Liver (tissue), 8 donors: ENCODE measurements at regions not wholly inside any gene's neighbourhood (a gene's known extent, or its start where the extent isn't known, plus 50 kb on each side); places are given as distances from the start of the nearest gene placed in this dataset.
"Not testable (repeated sequence)": the region's sequence is repeated elsewhere in the genome, so short reads cannot be mapped to it uniquely, and the experiment has no call there.

ENCODE experiments used
- DNase-seq: peaks from one replicate; pipeline ENCODE4 v3.0.0-alpha.2; 2017; ENCODE audit warnings: low spot score
- H3K27ac ChIP-seq, 2 donors: one replicate each; pipeline ENCODE4 v1.7.0; 2013; ENCODE audit warnings: inconsistent platforms in 2 of 2, low read length in 2 of 2, control low read depth in 1 of 2, low read depth in 1 of 2, mild to moderate bottlenecking in 1 of 2
- H3K27me3 ChIP-seq, 4 donors: one replicate each; pipeline versions ENCODE4 v1.6.1 to v1.7.0; 2013; ENCODE audit warnings: low read length in 3 of 4, inconsistent platforms in 1 of 4, mild to moderate bottlenecking in 1 of 4, moderate library complexity in 1 of 4; ENCODE audit not compliant: control insufficient read depth in 4 of 4, insufficient read depth in 4 of 4
- H3K36me3 ChIP-seq, 4 donors: one replicate each; pipeline versions ENCODE4 v1.6.1 to v1.7.0; 2013; ENCODE audit warnings: low read length in 3 of 4, mild to moderate bottlenecking in 3 of 4, low read depth in 1 of 4, moderate library complexity in 1 of 4; ENCODE audit not compliant: control insufficient read depth in 4 of 4, insufficient read depth in 3 of 4
- H3K4me1 ChIP-seq, 4 donors: one replicate each; pipeline versions ENCODE4 v1.6.1 to v1.7.0; 2013; ENCODE audit warnings: low read length in 3 of 4, mild to moderate bottlenecking in 3 of 4, moderate library complexity in 1 of 4; ENCODE audit not compliant: control insufficient read depth in 4 of 4, insufficient read depth in 4 of 4
- H3K4me3 ChIP-seq, 3 donors: one replicate each; pipeline versions ENCODE4 v1.6.1 to v1.7.0; 2013; ENCODE audit warnings: low read length in 3 of 3, control low read depth in 1 of 3, low read depth in 1 of 3, mild to moderate bottlenecking in 1 of 3
- H3K9ac ChIP-seq, 2 donors: one replicate each; pipeline ENCODE4 v1.7.0; 2013; ENCODE audit warnings: low read length in 2 of 2, mild to moderate bottlenecking in 2 of 2, moderate library complexity in 2 of 2, control low read depth in 1 of 2, low read depth in 1 of 2
- H3K9me3 ChIP-seq, 4 donors: one replicate each; pipeline versions ENCODE4 v1.6.1 to v1.7.0; 2013; ENCODE audit warnings: low read length in 3 of 4; ENCODE audit not compliant: control insufficient read depth in 4 of 4
- ATF3 ChIP-seq: IDR thresholded peaks from 2 replicates; pipeline ENCODE4 v1.6.1; 2016; ENCODE audit warnings: antibody characterized with exemption
- EGR1 ChIP-seq, 2 donors: IDR thresholded peaks; 2 replicates each; pipeline ENCODE4 v1.6.1; 2016 to 2018; ENCODE audit warnings: antibody characterized with exemption in 2 of 2, low read depth in 2 of 2
- FOXA1 ChIP-seq: IDR thresholded peaks from 2 replicates; pipeline ENCODE4 v1.6.1; 2016; ENCODE audit warnings: antibody characterized with exemption
- FOXA2 ChIP-seq: IDR thresholded peaks from 2 replicates; pipeline ENCODE4 v1.6.1; 2016; ENCODE audit warnings: antibody characterized with exemption
- GABPA ChIP-seq, 2 donors: IDR thresholded peaks in 1 of 2; conservative IDR thresholded peaks in 1 of 2; 2 replicates each; pipeline ENCODE4 v1.6.1; 2016; ENCODE audit warnings: antibody characterized with exemption in 2 of 2, mild to moderate bottlenecking in 1 of 2, moderate library complexity in 1 of 2
- HNF4A ChIP-seq, 2 donors: conservative IDR thresholded peaks; 2 replicates each; pipeline ENCODE4 v1.6.1; 2016; ENCODE audit warnings: antibody characterized with exemption in 2 of 2, mild to moderate bottlenecking in 2 of 2
- HNF4G ChIP-seq: IDR thresholded peaks from 2 replicates; pipeline ENCODE4 v1.6.1; 2016; ENCODE audit warnings: antibody characterized with exemption
- JUND ChIP-seq, 2 donors: IDR thresholded peaks; 2 replicates each; pipeline ENCODE4 v1.6.1; 2016; ENCODE audit warnings: antibody characterized with exemption in 2 of 2
- MAX ChIP-seq: IDR thresholded peaks from 2 replicates; pipeline ENCODE4 v1.6.1; 2016; ENCODE audit warnings: antibody characterized with exemption
- NR2F2 ChIP-seq: IDR thresholded peaks from 2 replicates; pipeline ENCODE4 v1.6.1; 2016; ENCODE audit warnings: antibody characterized with exemption
- RAD21 ChIP-seq, 2 donors: IDR thresholded peaks; 2 replicates each; pipeline ENCODE4 v1.6.1; 2016; ENCODE audit warnings: antibody characterized with exemption in 2 of 2, mild to moderate bottlenecking in 2 of 2
- REST ChIP-seq: IDR thresholded peaks from 2 replicates; pipeline ENCODE4 v1.6.1; 2016; ENCODE audit warnings: antibody characterized with exemption, mild to moderate bottlenecking
- RXRA ChIP-seq, 2 donors: IDR thresholded peaks; 2 replicates each; pipeline ENCODE4 v1.6.1; 2017 to 2018; ENCODE audit warnings: antibody characterized with exemption in 2 of 2, mild to moderate bottlenecking in 1 of 2
- SP1 ChIP-seq: IDR thresholded peaks from 2 replicates; pipeline ENCODE4 v1.6.1; 2018; ENCODE audit warnings: antibody characterized with exemption, mild to moderate bottlenecking
- TAF1 ChIP-seq: conservative IDR thresholded peaks from 2 replicates; pipeline ENCODE4 v1.6.1; 2016; ENCODE audit warnings: antibody characterized with exemption, mild to moderate bottlenecking
- YY1 ChIP-seq: IDR thresholded peaks from 2 replicates; pipeline ENCODE4 v1.6.1; 2016; ENCODE audit warnings: antibody characterized with exemption, mild to moderate bottlenecking
- WGBS: extraction: QIAGEN DNeasy Blood & Tissue Kit; methylation state at CpG from one replicate; pipeline ENCODE4 v1.1.7; 2013; 5-methylcytosine and 5-hydroxymethylcytosine counted together
- TF ChIP-seq, protein P1 (sequence below): IDR thresholded peaks from 2 replicates; pipeline ENCODE4 v1.6.1; 2016; ENCODE audit warnings: antibody characterized with exemption
- TF ChIP-seq, protein P2 (sequence below): fragments of 150-350 bp; IDR thresholded peaks from 2 replicates; pipeline ENCODE4 v1.5.1; 2017; ENCODE audit warnings: improper control_type of control experiment, low read depth, low read length; ENCODE audit not compliant: missing input control
- donor health status: healthy.
- donor health status: healthy.
- donor health status: healthy.
- donor health status: healthy.
- donor health status: healthy.

DNA sequence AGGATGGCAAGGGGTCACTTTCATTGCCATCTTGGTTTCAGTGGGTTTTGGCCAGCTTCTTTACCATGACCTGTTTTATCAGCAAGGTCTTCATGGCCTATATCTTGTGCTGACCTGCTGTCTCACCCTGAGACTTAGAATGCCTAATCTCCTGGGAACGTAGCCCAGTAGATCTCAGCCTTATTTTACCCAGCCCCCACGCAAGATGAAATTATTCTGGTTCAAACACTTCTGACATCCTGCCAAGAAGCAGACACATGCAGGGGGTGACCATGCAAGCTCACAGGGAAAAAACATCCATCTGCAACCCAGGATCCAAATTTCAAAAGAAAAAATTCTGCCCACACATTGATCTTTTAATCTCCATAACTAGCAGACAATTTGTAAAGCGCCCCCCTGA is 88.4 kb upstream of the EEPD1 start:
- 88% methylated on average over 3 of the region's 3 CpGs for WGBS
- no peaks in the 10 kb centered on the region for H3K36me3 ChIP-seq
- TF ChIP-seq HNF4A (conservative IDR thresholded peaks at IDR 0.05) (no peak), NR2F2 (peak; percentile 66)
- H3K9me3 ChIP-seq: no peaks in the 10 kb centered on the region
- H3K4me1 ChIP-seq: peaks cover 0 to 8% (median 3%) of the 10 kb centered on the region in 4 donors
- no peak overlapping the region for H3K9ac ChIP-seq
- no peak overlapping the region for H3K4me3 ChIP-seq
- DNase-seq: no peak
- no peak overlapping the region for H3K27ac ChIP-seq
- H3K27me3 ChIP-seq: no peaks in the 10 kb centered on the region

GRCh38 chr7:36065563-36066342 is 87.3 kb upstream of the EEPD1 start:
- 70% methylated on average over 10 of the region's 10 CpGs for WGBS
- H3K9me3 ChIP-seq, H3K9ac ChIP-seq, H3K4me3 ChIP-seq, H3K4me1 ChIP-seq, H3K27me3 ChIP-seq, H3K36me3 ChIP-seq, H3K27ac ChIP-seq, DNase-seq: not testable (repeated sequence)
- TF ChIP-seq RAD21 (IDR thresholded peaks at IDR 0.05): peak; percentile 9 to 10

GRCh38 chr7:36066343-36066664 is 86.8 kb upstream of the EEPD1 start:
- no peak overlapping the region for H3K4me3 ChIP-seq
- no peak overlapping the region for H3K9ac ChIP-seq
- no peaks in the 10 kb centered on the region for H3K9me3 ChIP-seq
- DNase-seq: no peak
- H3K36me3 ChIP-seq: no peaks in the 10 kb centered on the region
- H3K4me1 ChIP-seq: peaks cover 0 to 8% (median 3%) of the 10 kb centered on the region in 4 donors
- no peak for TF ChIP-seq EGR1 (IDR thresholded peaks at IDR 0.05; ENCODE audit: low read depth in 2 of 2)
- no peak for TF ChIP-seq ATF3
- TF ChIP-seq, protein P1, sequence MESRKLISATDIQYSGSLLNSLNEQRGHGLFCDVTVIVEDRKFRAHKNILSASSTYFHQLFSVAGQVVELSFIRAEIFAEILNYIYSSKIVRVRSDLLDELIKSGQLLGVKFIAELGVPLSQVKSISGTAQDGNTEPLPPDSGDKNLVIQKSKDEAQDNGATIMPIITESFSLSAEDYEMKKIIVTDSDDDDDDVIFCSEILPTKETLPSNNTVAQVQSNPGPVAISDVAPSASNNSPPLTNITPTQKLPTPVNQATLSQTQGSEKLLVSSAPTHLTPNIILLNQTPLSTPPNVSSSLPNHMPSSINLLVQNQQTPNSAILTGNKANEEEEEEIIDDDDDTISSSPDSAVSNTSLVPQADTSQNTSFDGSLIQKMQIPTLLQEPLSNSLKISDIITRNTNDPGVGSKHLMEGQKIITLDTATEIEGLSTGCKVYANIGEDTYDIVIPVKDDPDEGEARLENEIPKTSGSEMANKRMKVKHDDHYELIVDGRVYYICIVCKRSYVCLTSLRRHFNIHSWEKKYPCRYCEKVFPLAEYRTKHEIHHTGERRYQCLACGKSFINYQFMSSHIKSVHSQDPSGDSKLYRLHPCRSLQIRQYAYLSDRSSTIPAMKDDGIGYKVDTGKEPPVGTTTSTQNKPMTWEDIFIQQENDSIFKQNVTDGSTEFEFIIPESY: no peak
- TF ChIP-seq FOXA1: no peak
- TF ChIP-seq NR2F2: no peak
- TF ChIP-seq SP1: no peak
- TF ChIP-seq HNF4G: no peak
- TF ChIP-seq FOXA2: no peak
- no peak for TF ChIP-seq RAD21 (IDR thresholded peaks at IDR 0.05)
- peak; percentile 59 for TF ChIP-seq YY1
- TF ChIP-seq REST: no peak
- TF ChIP-seq, protein P2, sequence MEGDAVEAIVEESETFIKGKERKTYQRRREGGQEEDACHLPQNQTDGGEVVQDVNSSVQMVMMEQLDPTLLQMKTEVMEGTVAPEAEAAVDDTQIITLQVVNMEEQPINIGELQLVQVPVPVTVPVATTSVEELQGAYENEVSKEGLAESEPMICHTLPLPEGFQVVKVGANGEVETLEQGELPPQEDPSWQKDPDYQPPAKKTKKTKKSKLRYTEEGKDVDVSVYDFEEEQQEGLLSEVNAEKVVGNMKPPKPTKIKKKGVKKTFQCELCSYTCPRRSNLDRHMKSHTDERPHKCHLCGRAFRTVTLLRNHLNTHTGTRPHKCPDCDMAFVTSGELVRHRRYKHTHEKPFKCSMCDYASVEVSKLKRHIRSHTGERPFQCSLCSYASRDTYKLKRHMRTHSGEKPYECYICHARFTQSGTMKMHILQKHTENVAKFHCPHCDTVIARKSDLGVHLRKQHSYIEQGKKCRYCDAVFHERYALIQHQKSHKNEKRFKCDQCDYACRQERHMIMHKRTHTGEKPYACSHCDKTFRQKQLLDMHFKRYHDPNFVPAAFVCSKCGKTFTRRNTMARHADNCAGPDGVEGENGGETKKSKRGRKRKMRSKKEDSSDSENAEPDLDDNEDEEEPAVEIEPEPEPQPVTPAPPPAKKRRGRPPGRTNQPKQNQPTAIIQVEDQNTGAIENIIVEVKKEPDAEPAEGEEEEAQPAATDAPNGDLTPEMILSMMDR: no peak
- peak; percentile 30 to 32 for TF ChIP-seq HNF4A (conservative IDR thresholded peaks at IDR 0.05)
- TF ChIP-seq MAX: no peak
- TF ChIP-seq TAF1: no peak
- peak in 1 of 2 donors; percentile 34 for TF ChIP-seq RXRA (IDR thresholded peaks at IDR 0.05)
- no peak for TF ChIP-seq JUND (IDR thresholded peaks at IDR 0.05)
- no peak for TF ChIP-seq GABPA (IDR thresholded peaks at IDR 0.05 in 1 of 2, conservative IDR thresholded peaks at IDR 0.05 in 1 of 2)
- WGBS: 34% methylated on average over 3 of the region's 3 CpGs
- no peaks in the 10 kb centered on the region for H3K27me3 ChIP-seq
- no peak overlapping the region for H3K27ac ChIP-seq
